Neural cell (in vitro differentiated cells): ENCODE measurements at regions not wholly inside any gene's neighbourhood (a gene's known extent, or its start where the extent isn't known, plus 50 kb on each side); places are given as distances from the start of the nearest gene placed in this dataset.

Experiments
- CTCF ChIP-seq: fragments of 450-650 bp; IDR thresholded peaks from 2 replicates; pipeline ENCODE4 v1.5.1; 2014; ENCODE audit warnings: antibody characterized with exemption, mild to moderate bottlenecking, moderate library complexity; ENCODE audit not compliant: poor library complexity, severe bottlenecking
- EP300 ChIP-seq: fragments of 450-650 bp; conservative IDR thresholded peaks from 2 replicates; pipeline ENCODE4 v1.6.1; 2014; ENCODE audit warnings: antibody characterized with exemption, mild to moderate bottlenecking, moderate library complexity; ENCODE audit not compliant: poor library complexity, severe bottlenecking
- EZH2 ChIP-seq: fragments of 200-600, 300-800 bp; shearing (Covaris generic), sonication (generic); IDR thresholded peaks from 2 replicates; pipeline ENCODE4 v1.6.1; 2014; ENCODE audit warnings: antibody characterized with exemption, low read length, borderline replicate concordance, mild to moderate bottlenecking; ENCODE audit not compliant: insufficient read depth, poor library complexity, severe bottlenecking
- MXI1 ChIP-seq: fragments of 450-650 bp; conservative IDR thresholded peaks from 2 replicates; pipeline ENCODE4 v1.6.1; 2014; ENCODE audit warnings: antibody characterized with exemption, mild to moderate bottlenecking; ENCODE audit not compliant: poor library complexity, severe bottlenecking
- POLR2AphosphoS5 ChIP-seq: IDR thresholded peaks from 2 replicates; pipeline ENCODE4 v1.6.1; 2012
- RAD21 ChIP-seq: fragments of 450-650 bp; conservative IDR thresholded peaks from 2 replicates; pipeline ENCODE4 v1.6.1; 2014; ENCODE audit warnings: antibody characterized with exemption, mild to moderate bottlenecking, moderate library complexity
- REST ChIP-seq: IDR thresholded peaks from 2 replicates; pipeline ENCODE4 v1.6.1; 2012; ENCODE audit warnings: borderline replicate concordance
- SMC3 ChIP-seq: fragments of 450-650 bp; conservative IDR thresholded peaks from 2 replicates; pipeline ENCODE4 v1.6.1; 2014; ENCODE audit warnings: antibody characterized with exemption, mild to moderate bottlenecking, moderate library complexity; ENCODE audit not compliant: poor library complexity

GRCh38 chr6:112806163-112806865 lies 459.2 kb downstream of the RFPL4B start:
- TF ChIP-seq CTCF (no peak), POLR2AphosphoS5 (no peak), EP300 (no peak), RAD21 (no peak), SMC3 (no peak), EZH2 (no peak), REST (no peak), MXI1 (no peak)
